ENCODE measurements at regions not wholly inside any gene's neighbourhood (a gene's known extent, or its start where the extent isn't known, plus 50 kb on each side); places are given as distances from the start of the nearest gene placed in this dataset.

- ATAC-seq: no peak
- intact Hi-C loops (cut with DNase I): no loop called here
- WGBS, 4 donors: 62 to 83% (median 77%) methylated on average over 2 of the region's 2 CpGs
- Histone ChIP-seq H3K9me3 (peaks cover 0 to 14% (median 0%) of the 10 kb centered on the region in 12 donors), H3K27ac (no peak overlapping the region), H3K36me3 (no peaks in the 10 kb centered on the region), H3K27me3 (no peaks in the 10 kb centered on the region), H3K4me3 (no peak overlapping the region), H3K4me1 (no peaks in the 10 kb centered on the region)
- DNase-seq: no peak
- TF ChIP-seq CTCF (IDR thresholded peaks at IDR 0.05): no peak
- no peak for TF ChIP-seq POLR2A (IDR thresholded peaks at IDR 0.05)
Observed at GRCh38 chr13:54301085-54301484, 1272.5 kb downstream of the OLFM4 start.

- Histone ChIP-seq H3K9me3 (peaks cover 0 to 11% (median 0%) of the 10 kb centered on the region in 12 donors), H3K4me3 (no peak overlapping the region), H3K27me3 (no peaks in the 10 kb centered on the region), H3K4me1 (no peaks in the 10 kb centered on the region), H3K36me3 (no peaks in the 10 kb centered on the region), H3K27ac (no peak overlapping the region)
- no peak for ATAC-seq
- TF ChIP-seq CTCF (IDR thresholded peaks at IDR 0.05) (no peak), POLR2A (IDR thresholded peaks at IDR 0.05) (no peak)
- intact Hi-C loops (cut with DNase I): no loop called here
- 88 to 100% (median 99%) methylated on average over 1 of the region's 1 CpG for WGBS, 4 donors
- DNase-seq: no peak
Observed at GRCh38 chr13:54305377-54305776, 1276.8 kb downstream of the OLFM4 start.

GRCh38 chr13:54312885-54313284 is 1284.3 kb downstream of the OLFM4 start:
- no peak overlapping the region for H3K4me3 ChIP-seq
- H3K27me3 ChIP-seq: no peaks in the 10 kb centered on the region
- no peak for ATAC-seq
- H3K4me1 ChIP-seq: no peaks in the 10 kb centered on the region
- H3K36me3 ChIP-seq: no peaks in the 10 kb centered on the region
- intact Hi-C loops (cut with DNase I): no loop called here
- TF ChIP-seq POLR2A (IDR thresholded peaks at IDR 0.05): no peak
- no peak for TF ChIP-seq CTCF (IDR thresholded peaks at IDR 0.05)
- H3K27ac ChIP-seq: no peak overlapping the region
- H3K9me3 ChIP-seq: peaks cover 0 to 2% (median 0%) of the 10 kb centered on the region in 12 donors
- 71 to 78% (median 77%) methylated on average over 13 to 16 of the region's 16 CpGs for WGBS, 4 donors
- DNase-seq: no peak

- intact Hi-C loops (cut with DNase I): no loop called here
- no peak overlapping the region for H3K4me3 ChIP-seq
- TF ChIP-seq POLR2A (IDR thresholded peaks at IDR 0.05) (no peak), CTCF (IDR thresholded peaks at IDR 0.05) (no peak)
- H3K9me3 ChIP-seq: peaks cover 0 to 4% (median 0%) of the 10 kb centered on the region in 12 donors
- 68 to 85% (median 77%) methylated on average over 2 to 8 of the region's 8 CpGs for WGBS, 4 donors
- no peak overlapping the region for H3K27ac ChIP-seq
- no peaks in the 10 kb centered on the region for H3K27me3 ChIP-seq
- H3K36me3 ChIP-seq: no peaks in the 10 kb centered on the region
- H3K4me1 ChIP-seq: no peaks in the 10 kb centered on the region
- ATAC-seq (no peak), DNase-seq (no peak)
Observed at GRCh38 chr13:54317722-54318121, 1289.1 kb downstream of the OLFM4 start.

Measured in heart left ventricle (tissue), 16 donors.